ENCODE measurements at regions not wholly inside any gene's neighbourhood (a gene's known extent, or its start where the extent isn't known, plus 50 kb on each side); places are given as distances from the start of the nearest gene placed in this dataset.

- FAIRE-seq (no peak), DNase-seq (ENCODE audit: extremely low spot score, insufficient read length, low read depth) (no peak)
Measured at GRCh38 chr9:13902286-13903066, 411.5 kb downstream of the NFIB start.

GRCh38 chr9:13901176-13901575 is 412.8 kb downstream of the NFIB start:
- FAIRE-seq (no peak), DNase-seq (ENCODE audit: extremely low spot score, insufficient read length, low read depth) (no peak)

GRCh38 chr9:13900449-13900848 is 413.5 kb downstream of the NFIB start:
- DNase-seq (ENCODE audit: extremely low spot score, insufficient read length, low read depth) (no peak), FAIRE-seq (no peak)

GRCh38 chr9:13899924-13900323 is 414.0 kb downstream of the NFIB start:
- FAIRE-seq (no peak), DNase-seq (ENCODE audit: extremely low spot score, insufficient read length, low read depth) (no peak)

- no peak for FAIRE-seq
Measured at GRCh38 chr9:13898957-13899356, 415.0 kb downstream of the NFIB start.

GRCh38 chr9:13896922-13897835 is 416.8 kb downstream of the NFIB start:
- no peak for FAIRE-seq

More at GRCh38 chr9:13898957-13899356, 415.0 kb downstream of the NFIB start:
- DNase-seq (ENCODE audit: extremely low spot score, insufficient read length, low read depth): no peak

GRCh38 chr9:13896047-13896446 is 417.9 kb downstream of the NFIB start:
- DNase-seq (ENCODE audit: extremely low spot score, insufficient read length, low read depth) (no peak), FAIRE-seq (no peak)

More at GRCh38 chr9:13896922-13897835, 416.8 kb downstream of the NFIB start:
- DNase-seq (ENCODE audit: extremely low spot score, insufficient read length, low read depth): no peak

- FAIRE-seq: no peak
- DNase-seq (ENCODE audit: extremely low spot score, insufficient read length, low read depth): no peak
Measured at GRCh38 chr9:13885258-13885657, 428.7 kb downstream of the NFIB start.

- FAIRE-seq (no peak), DNase-seq (ENCODE audit: extremely low spot score, insufficient read length, low read depth) (no peak)
Measured at GRCh38 chr9:13879981-13880380, 434.0 kb downstream of the NFIB start.

- no peak for FAIRE-seq
Measured at GRCh38 chr9:13879011-13879410, 434.9 kb downstream of the NFIB start.

GRCh38 chr9:13878241-13878711 is 435.7 kb downstream of the NFIB start:
- FAIRE-seq (no peak), DNase-seq (ENCODE audit: extremely low spot score, insufficient read length, low read depth) (no peak)

More at GRCh38 chr9:13879011-13879410, 434.9 kb downstream of the NFIB start:
- no peak for DNase-seq (ENCODE audit: extremely low spot score, insufficient read length, low read depth)

GRCh38 chr9:13876741-13877140 is 437.2 kb downstream of the NFIB start:
- FAIRE-seq: no peak

GRCh38 chr9:13873203-13873602 is 440.7 kb downstream of the NFIB start:
- FAIRE-seq (no peak), DNase-seq (ENCODE audit: extremely low spot score, insufficient read length, low read depth) (no peak)

More at GRCh38 chr9:13876741-13877140, 437.2 kb downstream of the NFIB start:
- no peak for DNase-seq (ENCODE audit: extremely low spot score, insufficient read length, low read depth)

- FAIRE-seq (no peak), DNase-seq (ENCODE audit: extremely low spot score, insufficient read length, low read depth) (no peak)
Measured at GRCh38 chr9:13868336-13868735, 445.6 kb downstream of the NFIB start.

- FAIRE-seq (no peak), DNase-seq (ENCODE audit: extremely low spot score, insufficient read length, low read depth) (no peak)
Measured at GRCh38 chr9:13865869-13866268, 448.1 kb downstream of the NFIB start.

GRCh38 chr9:13863112-13863511 is 450.8 kb downstream of the NFIB start:
- DNase-seq (ENCODE audit: extremely low spot score, insufficient read length, low read depth) (no peak), FAIRE-seq (no peak)

- DNase-seq (ENCODE audit: extremely low spot score, insufficient read length, low read depth) (no peak), FAIRE-seq (no peak)
Measured at GRCh38 chr9:13862654-13863053, 451.3 kb downstream of the NFIB start.

GRCh38 chr9:13860946-13861640 is 452.8 kb downstream of the NFIB start:
- no peak for DNase-seq (ENCODE audit: extremely low spot score, insufficient read length, low read depth)
- no peak for FAIRE-seq

GRCh38 chr9:13860019-13860418 is 453.9 kb downstream of the NFIB start:
- FAIRE-seq: no peak
- no peak for DNase-seq (ENCODE audit: extremely low spot score, insufficient read length, low read depth)

- DNase-seq (ENCODE audit: extremely low spot score, insufficient read length, low read depth) (no peak), FAIRE-seq (no peak)
Measured at GRCh38 chr9:13857521-13857920, 456.4 kb downstream of the NFIB start.

All from GM18507 (cell line).